Heart right ventricle (tissue), 16 donors: ENCODE measurements at regions not wholly inside any gene's neighbourhood (a gene's known extent, or its start where the extent isn't known, plus 50 kb on each side); places are given as distances from the start of the nearest gene placed in this dataset.

Experiments
- ATAC-seq, 8 donors: fragments of 200-7000 bp; cut with Tn5 transposase; one replicate each; pipeline ENCODE4 v1.9.1; 2020; ENCODE audit warnings: mild to moderate bottlenecking in 8 of 8, moderate library complexity in 8 of 8, moderate number of reproducible peaks in 1 of 8
- DNase-seq, 2 donors: peaks; one replicate each; pipeline ENCODE4 v3.0.0-alpha.2; 2020
- H3K27ac ChIP-seq, 10 donors: fragments of 200-600 bp; sonication (generic) in 2 of 10; one replicate each; pipeline versions ENCODE4 v1.5.0 to v1.8.0; 2020 to 2022; ENCODE audit warnings: mild to moderate bottlenecking in 3 of 10
- H3K27me3 ChIP-seq, 7 donors: fragments of 200-600 bp; one replicate each; pipeline ENCODE4 v1.8.0; 2021 to 2022; ENCODE audit warnings: mild to moderate bottlenecking in 2 of 7
- H3K36me3 ChIP-seq, 9 donors: fragments of 200-600 bp; sonication (generic) in 1 of 9; one replicate each; pipeline versions ENCODE4 v1.5.0 to v1.8.0; 2020 to 2022; ENCODE audit warnings: mild to moderate bottlenecking in 2 of 9
- H3K4me1 ChIP-seq, 9 donors: fragments of 200-600 bp; sonication (generic) in 1 of 9; one replicate each; pipeline versions ENCODE4 v1.5.0 to v1.8.0; 2020 to 2022; ENCODE audit warnings: mild to moderate bottlenecking in 4 of 9
- H3K4me3 ChIP-seq, 10 donors: fragments of 200-600 bp; sonication (generic) in 2 of 10; one replicate each; pipeline versions ENCODE4 v1.5.0 to v1.8.0; 2020 to 2022; ENCODE audit warnings: mild to moderate bottlenecking in 7 of 10, moderate library complexity in 2 of 10
- H3K9me3 ChIP-seq, 11 donors: fragments of 200-600 bp in 10 of 11; sonication (generic) in 2 of 11; one replicate each; pipeline versions ENCODE4 v1.5.0 to v1.8.0; 2013 to 2022; ENCODE audit warnings: mild to moderate bottlenecking in 2 of 11, control low read depth in 1 of 11, moderate library complexity in 1 of 11
- CTCF ChIP-seq, 9 donors: fragments of 200-600 bp; sonication (generic) in 2 of 9; IDR thresholded peaks; one replicate each; pipeline versions ENCODE4 v1.5.0 to v1.8.0; 2021 to 2022; ENCODE audit warnings: antibody characterized with exemption in 9 of 9, mild to moderate bottlenecking in 5 of 9, moderate library complexity in 1 of 9
- WGBS, 2 donors: extraction: QIAGEN DNeasy Blood & Tissue Kit; methylation state at CpG; one replicate each; pipeline ENCODE4 v1.1.7; 2013; ENCODE audit warnings: inconsistent platforms in 1 of 2; 5-methylcytosine and 5-hydroxymethylcytosine counted together
- intact Hi-C, 10 donors: fragments of 100-400 bp; cut with DNase I; formaldehyde crosslinking; loops; one replicate each; pipeline versions ENCODE4 v1.11.1 to v1.14.2; 2022
- donor health status: Arrhythmogenic right ventricular cardiomyopathy.
- donor health status: ischemic (EF 13 %, LVEDD 7.1; RV severe dilation, severe dysfunction).
- donor health status: healthy with polysubstance abuse.
- donor health status: DM: no; HTN: yes; CAD: no.
- donor health status: DM: no; HTN: no; CAD: no.
- donor health status: ischemic (EF 25% LVEDD 6.9; RV normal size, moderate dysfunction).
- donor health status: ischemic (EF 25% LVEDD 5.7; RV mildly dilated, moderate dysfunction).
- donor health status: healthy.
- donor health status: DM: yes; HTN: yes; CAD: no.
- donor health status: Ischemic cardiomyopathy.
- donor health status: ischemic (EF 35%, LVEDD 5.7; RV mildly dilated, moderate dysfunction).
- donor health status: nonischemic (EF 11% LVEDD 7.7; RV severe dilation, severe dysfunction).
- donor health status: DM: yes; HTN: yes; CAD: no.
- donor health status: PGD.
- donor health status: ischemic (EF 29% LVEDD 5.4; RV normal size, mild dysfunction).
- donor health status: nonischemic (EF 23%, LVEDD 6.1; RV moderate dilation, normal function).

GRCh38 chr5:65068410-65068809 is 299.7 kb downstream of the CWC27 start:
- Histone ChIP-seq H3K4me3 (no peak overlapping the region), H3K4me1 (peaks cover 0 to 9% (median 0%) of the 10 kb centered on the region in 9 donors), H3K36me3 (no peaks in the 10 kb centered on the region), H3K9me3 (no peaks in the 10 kb centered on the region), H3K27me3 (no peaks in the 10 kb centered on the region), H3K27ac (no peak overlapping the region)
- DNase-seq (no peak), ATAC-seq (no peak)
- 95 to 97% methylated on average over 2 of the region's 2 CpGs for WGBS, 2 donors
- no peak for TF ChIP-seq CTCF (IDR thresholded peaks at IDR 0.05)
- intact Hi-C loops: no loop called here

- 35 to 62% methylated on average over 1 of the region's 1 CpG for WGBS, 2 donors
- intact Hi-C loops: no loop called here
Observed at GRCh38 chr5:65070026-65070425, 301.3 kb downstream of the CWC27 start.

GRCh38 chr5:65072850-65073249 is 304.1 kb downstream of the CWC27 start:
- H3K9me3 ChIP-seq: no peaks in the 10 kb centered on the region
- DNase-seq (no peak), ATAC-seq (no peak)
- no peak overlapping the region for H3K27ac ChIP-seq
- H3K4me1 ChIP-seq: peaks cover 0 to 19% (median 11%) of the 10 kb centered on the region in 9 donors
- no peak for TF ChIP-seq CTCF (IDR thresholded peaks at IDR 0.05)
- 92% methylated on average over 8 of the region's 8 CpGs for WGBS, 2 donors
- no peaks in the 10 kb centered on the region for H3K36me3 ChIP-seq
- no peak overlapping the region for H3K4me3 ChIP-seq
- intact Hi-C loops: no loop called here
- H3K27me3 ChIP-seq: no peaks in the 10 kb centered on the region

More at GRCh38 chr5:65070026-65070425, 301.3 kb downstream of the CWC27 start:
- no peak overlapping the region for H3K27ac ChIP-seq
- DNase-seq (no peak), ATAC-seq (no peak)
- H3K36me3 ChIP-seq: no peaks in the 10 kb centered on the region
- no peaks in the 10 kb centered on the region for H3K9me3 ChIP-seq
- no peaks in the 10 kb centered on the region for H3K27me3 ChIP-seq
- H3K4me3 ChIP-seq: no peak overlapping the region
- TF ChIP-seq CTCF (IDR thresholded peaks at IDR 0.05): no peak
- H3K4me1 ChIP-seq: peaks cover 0 to 8% (median 0%) of the 10 kb centered on the region in 9 donors

GRCh38 chr5:65073250-65073661 is 304.5 kb downstream of the CWC27 start:
- Histone ChIP-seq H3K9me3 (no peaks in the 10 kb centered on the region), H3K4me3 (no peak overlapping the region), H3K4me1 (peaks cover 0 to 19% (median 11%) of the 10 kb centered on the region in 9 donors), H3K27me3 (no peaks in the 10 kb centered on the region), H3K36me3 (no peaks in the 10 kb centered on the region), H3K27ac (no peak overlapping the region)
- DNase-seq: no peak
- no peak for ATAC-seq
- TF ChIP-seq CTCF (IDR thresholded peaks at IDR 0.05): no peak
- intact Hi-C loops: no loop called here
- 83% methylated on average over 8 of the region's 8 CpGs for WGBS, 2 donors
